Body of pancreas (tissue), 4 donors: ENCODE measurements at regions not wholly inside any gene's neighbourhood (a gene's known extent, or its start where the extent isn't known, plus 50 kb on each side); places are given as distances from the start of the nearest gene placed in this dataset.

Experiments used
- POLR2A ChIP-seq, 3 donors: fragments of 450-650 bp; IDR thresholded peaks; one replicate each; pipeline ENCODE4 v1.6.1; 2016; ENCODE audit warnings: antibody characterized with exemption in 3 of 3, mild to moderate bottlenecking in 2 of 3
- TF ChIP-seq, protein P1 (sequence below), 7 experiments: fragments of 450-650 bp in 4 of 7; fragments of 200-600 bp in 3 of 7; sonication (generic) in 3 of 7; IDR thresholded peaks; one replicate each; pipeline ENCODE4 v1.5.1; 2016 to 2019; ENCODE audit warnings: antibody characterized with exemption in 7 of 7

DNA sequence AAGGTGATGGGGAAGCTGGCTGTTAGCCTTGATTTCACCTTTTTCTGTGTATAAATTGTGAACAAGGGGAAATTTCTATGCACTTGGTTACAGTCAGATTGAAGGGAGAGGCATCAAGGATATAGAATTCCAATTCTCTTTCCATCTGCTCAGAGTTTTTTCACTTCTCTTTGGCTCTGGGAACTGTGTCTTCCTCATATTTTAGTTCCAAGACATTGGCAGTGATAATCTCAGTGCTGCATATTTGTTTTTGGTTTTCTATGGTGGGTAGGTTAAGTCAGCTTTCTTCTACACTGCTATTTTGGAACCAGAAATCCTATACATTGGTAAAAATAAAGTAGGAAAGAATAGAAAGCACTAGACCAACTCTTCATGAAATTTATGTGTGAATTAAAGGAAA lies 569.6 kb upstream of the CXADR start:
- TF ChIP-seq POLR2A (IDR thresholded peaks at IDR 0.05), result no peak
- TF ChIP-seq, protein P1, sequence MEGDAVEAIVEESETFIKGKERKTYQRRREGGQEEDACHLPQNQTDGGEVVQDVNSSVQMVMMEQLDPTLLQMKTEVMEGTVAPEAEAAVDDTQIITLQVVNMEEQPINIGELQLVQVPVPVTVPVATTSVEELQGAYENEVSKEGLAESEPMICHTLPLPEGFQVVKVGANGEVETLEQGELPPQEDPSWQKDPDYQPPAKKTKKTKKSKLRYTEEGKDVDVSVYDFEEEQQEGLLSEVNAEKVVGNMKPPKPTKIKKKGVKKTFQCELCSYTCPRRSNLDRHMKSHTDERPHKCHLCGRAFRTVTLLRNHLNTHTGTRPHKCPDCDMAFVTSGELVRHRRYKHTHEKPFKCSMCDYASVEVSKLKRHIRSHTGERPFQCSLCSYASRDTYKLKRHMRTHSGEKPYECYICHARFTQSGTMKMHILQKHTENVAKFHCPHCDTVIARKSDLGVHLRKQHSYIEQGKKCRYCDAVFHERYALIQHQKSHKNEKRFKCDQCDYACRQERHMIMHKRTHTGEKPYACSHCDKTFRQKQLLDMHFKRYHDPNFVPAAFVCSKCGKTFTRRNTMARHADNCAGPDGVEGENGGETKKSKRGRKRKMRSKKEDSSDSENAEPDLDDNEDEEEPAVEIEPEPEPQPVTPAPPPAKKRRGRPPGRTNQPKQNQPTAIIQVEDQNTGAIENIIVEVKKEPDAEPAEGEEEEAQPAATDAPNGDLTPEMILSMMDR (IDR thresholded peaks at IDR 0.05), result no peak
